GM12878 (cell line): ENCODE measurements at regions not wholly inside any gene's neighbourhood (a gene's known extent, or its start where the extent isn't known, plus 50 kb on each side); places are given as distances from the start of the nearest gene placed in this dataset.

Source experiments
- ATAC-seq: fragments of 200-7000 bp; cut with Tn5 transposase; 3 replicates; pipeline ENCODE4 v1.9.1; 2020; ENCODE audit warnings: mild to moderate bottlenecking, moderate library complexity
- BruUV-seq: library from RNA; stranded (reverse); fragments of 400-500 nt; replicated peaks from 2 replicates; lab custom pipeline; 2021; lab: Mats Ljungman, UMichigan
- CTCF ChIA-PET: fragments of 300-600 bp; sonication (Branson Sonifier 250); formaldehyde crosslinking; extraction: SDS; loops from one replicate; lab custom pipeline; 2021; ENCODE audit warnings: inconsistent platforms; lab: Yijun Ruan, JAX
- POLR2A ChIA-PET: fragments of 350-600 bp; formaldehyde crosslinking; extraction: SDS; loops from one replicate; lab custom pipeline; 2021; ENCODE audit warnings: inconsistent platforms; lab: Charles Lee
- RAD21 ChIA-PET: fragments of 300-600 bp; sonication (Branson Sonifier 250); formaldehyde crosslinking; loops from one replicate; lab custom pipeline; 2023; ENCODE audit warnings: antibody characterized with exemption; ENCODE audit not compliant: unreplicated experiment; lab: Charles Lee
- SMC1A ChIA-PET: fragments of 300-600 bp; sonication (Branson Sonifier 250); formaldehyde crosslinking; loops from one replicate; lab custom pipeline; 2023; ENCODE audit not compliant: unreplicated experiment, uncharacterized antibody; lab: Charles Lee
- DNase-seq: peaks from one replicate; pipeline ENCODE4 v3.0.0-alpha.2; 2011; ENCODE audit warnings: low read depth, low spot score
- FAIRE-seq: peaks from 3 replicates; lab custom pipeline; 2011; peaks lifted over from hg19 to GRCh38; lab: Jason Lieb, UNC
- H2AFZ ChIP-seq: 2 replicates; pipeline ENCODE4 v1.6.0; 2011; ENCODE audit warnings: low read depth, low read length, control low read depth; ENCODE audit not compliant: control insufficient read depth
- H3K27ac ChIP-seq: 2 replicates; pipeline ENCODE4 v1.5.1; 2011; ENCODE audit warnings: control low read depth; ENCODE audit not compliant: control insufficient read depth, insufficient read depth
- H3K27me3 ChIP-seq, 2 experiments: replicated peaks in 1 of 2; 2 replicates each; pipeline versions ENCODE4 v1.6.0 to v1.6.1; 2011; ENCODE audit warnings: low read length in 1 of 2; ENCODE audit not compliant: control insufficient read depth in 2 of 2, insufficient read depth in 2 of 2
- H3K36me3 ChIP-seq, 2 experiments: 2 replicates each; pipeline ENCODE4 v1.5.1; 2011; ENCODE audit warnings: low read length in 1 of 2; ENCODE audit not compliant: control insufficient read depth in 2 of 2, insufficient read depth in 2 of 2
- H3K4me1 ChIP-seq: 2 replicates; pipeline ENCODE4 v1.6.1; 2011; ENCODE audit warnings: mild to moderate bottlenecking, low read length, moderate library complexity, mixed read lengths; ENCODE audit not compliant: control insufficient read depth, insufficient read depth
- H3K4me2 ChIP-seq: 2 replicates; pipeline ENCODE4 v1.6.0; 2011; ENCODE audit warnings: control low read depth; ENCODE audit not compliant: control insufficient read depth, insufficient read depth
- H3K4me3 ChIP-seq: fragments of 200-600 bp; sonication (generic); 2 replicates; pipeline ENCODE4 v1.5.1; 2016
- H3K79me2 ChIP-seq: 2 replicates; pipeline ENCODE4 v1.6.0; 2011; ENCODE audit warnings: low read length; ENCODE audit not compliant: control insufficient read depth, insufficient read depth
- H3K9ac ChIP-seq: 2 replicates; pipeline ENCODE4 v1.8.0; 2011; ENCODE audit warnings: low read length, control low read depth, mixed read lengths; ENCODE audit not compliant: control insufficient read depth, insufficient read depth
- H3K9me3 ChIP-seq: replicated peaks from 3 replicates; pipeline ENCODE4 v1.5.1; 2011; ENCODE audit warnings: mild to moderate bottlenecking, low read length; ENCODE audit not compliant: control insufficient read depth, insufficient read depth
- H4K20me1 ChIP-seq: 2 replicates; pipeline ENCODE4 v1.6.0; 2011; ENCODE audit not compliant: control insufficient read depth, insufficient read depth
- GATAD2B ChIP-seq: fragments of 450-650 bp; conservative IDR thresholded peaks from 2 replicates; pipeline ENCODE4 v1.6.1; 2017; ENCODE audit warnings: low read depth, mild to moderate bottlenecking, moderate library complexity
- MTA2 ChIP-seq: fragments of 450-650 bp; IDR thresholded peaks from 2 replicates; pipeline ENCODE4 v1.6.1; 2016; ENCODE audit warnings: low read depth, mild to moderate bottlenecking, moderate library complexity
- TCF7 ChIP-seq: IDR thresholded peaks from 2 replicates; pipeline ENCODE4 v1.6.1; 2014; ENCODE audit warnings: antibody characterized with exemption, borderline replicate concordance
- ZBTB40 ChIP-seq: fragments of 450-650 bp; IDR thresholded peaks from 2 replicates; pipeline ENCODE4 v1.6.1; 2016; ENCODE audit warnings: mild to moderate bottlenecking, moderate library complexity, borderline replicate concordance
- WGBS: methylation state at CpG from one replicate; pipeline ENCODE4 v1.1.6; 2016; ENCODE audit warnings: low lambda C conversion rate; ENCODE audit not compliant: insufficient replicate concordance, insufficient coverage; ENCODE audit errors: missing lambda C conversion rate; 5-methylcytosine and 5-hydroxymethylcytosine counted together
- in situ Hi-C: fragments of 300-500 bp; cut with MboI; formaldehyde crosslinking; loops from 9 replicates; pipeline ENCODE4 v1.14.3; 2018; ENCODE audit warnings: mixed read lengths
- intact Hi-C: fragments of 100-400 bp; cut with micrococcal nuclease; formaldehyde crosslinking; loops from one replicate; pipeline ENCODE4 v1.14.2; 2022; ENCODE audit not compliant: unreplicated experiment
- TF ChIP-seq, protein P1 (sequence below): fragments of 450-650 bp; formaldehyde crosslinking; IDR thresholded peaks from 2 replicates; pipeline ENCODE4 v1.4.0; 2022; ENCODE audit warnings: mild to moderate bottlenecking, moderate library complexity

DNA sequence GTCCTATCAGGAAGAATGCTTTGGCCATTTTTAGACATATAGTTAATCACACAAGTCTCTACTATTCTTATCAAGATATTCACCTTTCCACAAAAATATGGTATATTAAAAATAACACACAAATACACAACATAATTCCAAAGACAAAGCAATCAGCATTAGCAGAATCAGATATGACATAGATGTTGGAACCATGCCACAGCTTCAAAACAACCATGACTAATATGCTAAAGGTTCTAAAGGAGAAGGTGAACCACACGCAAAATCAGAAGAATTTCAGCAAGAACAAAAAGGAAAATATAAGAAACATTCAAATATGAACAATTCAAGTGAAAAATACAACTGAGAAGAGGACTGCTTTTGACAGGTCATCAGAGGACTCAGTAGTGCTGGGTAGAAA lies 670.2 kb upstream of the SORCS1 start (continued):
- no peak for TF ChIP-seq ZBTB40
- TF ChIP-seq, protein P1, sequence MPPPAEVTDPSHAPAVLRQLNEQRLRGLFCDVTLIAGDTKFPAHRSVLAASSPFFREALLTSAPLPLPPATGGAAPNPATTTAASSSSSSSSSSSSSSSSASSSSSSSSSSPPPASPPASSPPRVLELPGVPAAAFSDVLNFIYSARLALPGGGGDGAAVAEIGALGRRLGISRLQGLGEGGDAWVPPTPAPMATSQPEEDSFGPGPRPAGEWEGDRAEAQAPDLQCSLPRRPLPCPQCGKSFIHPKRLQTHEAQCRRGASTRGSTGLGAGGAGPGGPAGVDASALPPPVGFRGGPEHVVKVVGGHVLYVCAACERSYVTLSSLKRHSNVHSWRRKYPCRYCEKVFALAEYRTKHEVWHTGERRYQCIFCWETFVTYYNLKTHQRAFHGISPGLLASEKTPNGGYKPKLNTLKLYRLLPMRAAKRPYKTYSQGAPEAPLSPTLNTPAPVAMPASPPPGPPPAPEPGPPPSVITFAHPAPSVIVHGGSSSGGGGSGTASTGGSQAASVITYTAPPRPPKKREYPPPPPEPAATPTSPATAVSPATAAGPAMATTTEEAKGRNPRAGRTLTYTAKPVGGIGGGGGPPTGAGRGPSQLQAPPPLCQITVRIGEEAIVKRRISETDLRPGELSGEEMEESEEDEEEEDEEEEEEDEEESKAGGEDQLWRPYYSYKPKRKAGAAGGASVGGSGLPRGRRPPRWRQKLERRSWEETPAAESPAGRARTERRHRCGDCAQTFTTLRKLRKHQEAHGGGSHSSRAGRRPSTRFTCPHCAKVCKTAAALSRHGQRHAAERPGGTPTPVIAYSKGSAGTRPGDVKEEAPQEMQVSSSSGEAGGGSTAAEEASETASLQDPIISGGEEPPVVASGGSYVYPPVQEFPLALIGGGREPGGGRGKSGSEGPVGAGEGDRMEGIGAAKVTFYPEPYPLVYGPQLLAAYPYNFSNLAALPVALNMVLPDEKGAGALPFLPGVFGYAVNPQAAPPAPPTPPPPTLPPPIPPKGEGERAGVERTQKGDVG (CRISPR knock-in tag) = no peak

DNA sequence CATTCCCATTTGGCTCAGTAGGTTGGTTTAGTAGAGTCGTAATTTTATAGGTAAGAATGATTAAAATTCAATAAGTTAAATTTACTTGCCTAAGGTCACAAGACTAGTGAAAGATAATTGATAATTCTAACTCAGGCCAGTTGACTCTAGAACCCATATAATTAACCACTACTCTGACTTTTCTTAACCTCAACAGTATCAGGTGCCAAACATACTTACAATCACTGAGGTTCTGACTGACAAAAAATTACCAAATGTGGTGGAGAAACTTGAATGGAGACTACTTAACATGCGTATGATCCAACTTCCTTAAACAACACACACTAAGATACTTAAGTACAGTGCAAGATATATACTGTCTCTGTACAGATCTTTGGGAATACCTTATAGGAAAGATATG lies 667.3 kb upstream of the SORCS1 start:
- Histone ChIP-seq H3K27me3 (no peaks in the 10 kb centered on the region), H3K9ac (no peak overlapping the region), H3K9me3 (no peaks in the 10 kb centered on the region), H3K4me3 (no peak overlapping the region), H3K4me2 (no peak overlapping the region), H3K79me2 (no peaks in the 10 kb centered on the region), H3K27ac (no peak overlapping the region), H3K4me1 (no peaks in the 10 kb centered on the region), H2AFZ (no peak overlapping the region), H3K36me3 (no peaks in the 10 kb centered on the region), H4K20me1 (no peaks in the 10 kb centered on the region)
- intact Hi-C loops (no loop called here), in situ Hi-C loops (no loop called here)
- peak; percentile 52; the same call in 1 of the 2 replicates for TF ChIP-seq MTA2
- no peak for TF ChIP-seq TCF7
- no peak for TF ChIP-seq GATAD2B
- POLR2A ChIA-PET = no interaction called here
- no TSS peak for BruUV-seq
- SMC1A ChIA-PET = interaction anchor here (1.3 kb wide), 1 partner anchor 422 kb away, joined by 3 read pairs; no protein-coding TSS in a partner anchor
- RAD21 ChIA-PET = no interaction called here
- CTCF ChIA-PET = interaction anchor here (1.0 kb wide), 1 partner anchor 17 kb away, joined by 3 read pairs; no protein-coding TSS in a partner anchor
- no peak for FAIRE-seq
- DNase-seq = no peak
- ATAC-seq = peak; percentile 67
- 25% methylated on average over 2 of the region's 2 CpGs for WGBS
